ENCODE measurements at regions not wholly inside any gene's neighbourhood (a gene's known extent, or its start where the extent isn't known, plus 50 kb on each side); places are given as distances from the start of the nearest gene placed in this dataset.

DNA sequence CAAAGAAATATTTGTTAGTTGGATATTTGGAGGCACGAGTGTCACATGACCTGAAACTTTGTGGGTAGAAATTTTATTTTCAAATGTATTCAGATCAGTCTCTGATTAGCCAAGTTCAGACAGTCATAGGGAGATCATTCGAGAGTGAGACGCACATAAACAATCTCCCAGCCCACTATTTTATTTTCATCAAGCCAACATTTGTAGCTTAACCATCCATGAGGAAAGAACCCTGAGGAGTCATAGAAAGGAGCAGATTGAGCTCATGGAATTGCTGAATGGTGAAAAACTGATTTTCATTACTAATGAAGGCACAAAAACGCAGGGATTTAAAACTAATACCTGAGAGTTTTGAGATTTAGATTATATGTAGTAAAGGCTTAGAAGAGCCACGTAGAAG lies 548.7 kb downstream of the NSUN3 start:
- TF ChIP-seq CTCF (optimal IDR thresholded peaks at IDR 0.05 in 1 of 3, IDR thresholded peaks at IDR 0.05 in 1 of 3, conservative IDR thresholded peaks at IDR 0.05 in 1 of 3; ENCODE audit: extremely low read depth in 1 of 3, insufficient read depth in 2 of 3, low read length in 3 of 3): no peak
- TF ChIP-seq EZH2 (IDR thresholded peaks at IDR 0.05; ENCODE audit: low read length): no peak

All from keratinocyte (primary cell).